ENCODE measurements at regions not wholly inside any gene's neighbourhood (a gene's known extent, or its start where the extent isn't known, plus 50 kb on each side); places are given as distances from the start of the nearest gene placed in this dataset.

GRCh38 chr13:107807306-107808073, 407.8 kb downstream of the LIG4 start:
- 12 to 18% methylated on average over 3 of the region's 3 CpGs for WGBS, 2 donors
- Histone ChIP-seq H3K4me3 (replicated peaks in 1 of 3) (no peak overlapping the region), H3K4me1 (no peaks in the 10 kb centered on the region), H3K36me3 (no peaks in the 10 kb centered on the region), H3K27me3 (no peaks in the 10 kb centered on the region), H3K9me3 (no peaks in the 10 kb centered on the region), H3K27ac (no peak overlapping the region)
- no peak for TF ChIP-seq CTCF (IDR thresholded peaks at IDR 0.05)
- TF ChIP-seq POLR2A (IDR thresholded peaks at IDR 0.05), result no peak
- intact Hi-C loops (cut with DNase I), result no loop called here
- peak; percentile 42 to 56 for DNase-seq

GRCh38 chr13:107806726-107807125, 408.6 kb downstream of the LIG4 start:
- no peaks in the 10 kb centered on the region for H3K9me3 ChIP-seq
- no peaks in the 10 kb centered on the region for H3K27me3 ChIP-seq
- no peak overlapping the region for H3K4me3 ChIP-seq (replicated peaks in 1 of 3)
- no peak for TF ChIP-seq POLR2A (IDR thresholded peaks at IDR 0.05)
- no peak for TF ChIP-seq CTCF (IDR thresholded peaks at IDR 0.05)
- WGBS, 2 donors, result 86% methylated on average over 2 of the region's 2 CpGs
- H3K4me1 ChIP-seq, result no peaks in the 10 kb centered on the region
- intact Hi-C loops (cut with DNase I), result no loop called here
- no peak overlapping the region for H3K27ac ChIP-seq
- no peaks in the 10 kb centered on the region for H3K36me3 ChIP-seq
- no peak for DNase-seq

- no peak for DNase-seq
- Histone ChIP-seq H3K27me3 (no peaks in the 10 kb centered on the region), H3K36me3 (no peaks in the 10 kb centered on the region), H3K27ac (no peak overlapping the region), H3K4me3 (replicated peaks in 1 of 3) (no peak overlapping the region), H3K9me3 (no peaks in the 10 kb centered on the region), H3K4me1 (no peaks in the 10 kb centered on the region)
- 79 to 81% methylated on average over 7 of the region's 7 CpGs for WGBS, 2 donors
- TF ChIP-seq CTCF (IDR thresholded peaks at IDR 0.05) (no peak), POLR2A (IDR thresholded peaks at IDR 0.05) (no peak)
- intact Hi-C loops (cut with DNase I), result no loop called here
Measured at GRCh38 chr13:107803822-107804495, 411.4 kb downstream of the LIG4 start.

- 79 to 81% methylated on average over 9 of the region's 9 CpGs for WGBS, 2 donors
- Histone ChIP-seq H3K27ac (no peak overlapping the region), H3K27me3 (no peaks in the 10 kb centered on the region), H3K36me3 (no peaks in the 10 kb centered on the region), H3K4me3 (replicated peaks in 1 of 3) (no peak overlapping the region), H3K9me3 (no peaks in the 10 kb centered on the region), H3K4me1 (no peaks in the 10 kb centered on the region)
- TF ChIP-seq POLR2A (IDR thresholded peaks at IDR 0.05), result no peak
- TF ChIP-seq CTCF (IDR thresholded peaks at IDR 0.05), result no peak
- no peak for DNase-seq
- intact Hi-C loops (cut with DNase I), result no loop called here
Measured at GRCh38 chr13:107801621-107802020, 413.7 kb downstream of the LIG4 start.

- intact Hi-C loops (cut with DNase I), result no loop called here
- WGBS, 2 donors, result 43 to 52% methylated on average over 5 of the region's 5 CpGs
- H3K4me3 ChIP-seq (replicated peaks in 1 of 3), result no peak overlapping the region
- no peaks in the 10 kb centered on the region for H3K36me3 ChIP-seq
- H3K27me3 ChIP-seq, result no peaks in the 10 kb centered on the region
- no peak for DNase-seq
- no peaks in the 10 kb centered on the region for H3K9me3 ChIP-seq
- no peak overlapping the region for H3K27ac ChIP-seq
- no peaks in the 10 kb centered on the region for H3K4me1 ChIP-seq
- no peak for TF ChIP-seq POLR2A (IDR thresholded peaks at IDR 0.05)
- no peak for TF ChIP-seq CTCF (IDR thresholded peaks at IDR 0.05)
Measured at GRCh38 chr13:107799001-107799400, 416.3 kb downstream of the LIG4 start.

Data from thyroid gland (tissue), 4 donors.